AML-193 (cell line): ENCODE measurements at regions not wholly inside any gene's neighbourhood (a gene's known extent, or its start where the extent isn't known, plus 50 kb on each side); places are given as distances from the start of the nearest gene placed in this dataset.

Source experiments
- DNase-seq, 2 experiments: peaks; one replicate each; lab custom pipeline; 2025; lab: John Stamatoyannopoulos, UW

DNA sequence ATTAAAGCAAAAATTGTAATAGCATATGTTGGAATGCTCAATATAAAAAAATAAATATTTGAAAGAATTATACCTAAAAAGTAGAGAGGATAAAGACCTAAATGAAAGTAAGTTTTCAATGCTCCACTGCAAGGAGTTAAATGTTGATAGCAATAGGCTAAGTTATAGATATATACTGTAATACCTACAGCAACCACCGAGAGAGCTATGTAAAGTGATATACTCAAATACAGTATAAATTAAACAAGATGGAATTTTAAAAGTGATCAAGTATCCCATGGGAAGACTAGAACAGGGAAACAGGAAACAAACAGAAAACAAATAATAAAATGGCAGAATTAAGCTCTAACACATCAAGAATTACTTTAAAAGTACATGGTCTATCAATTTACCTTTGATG lies 73.9 kb downstream of the CASP3 start:
- DNase-seq: peak in 1 of 2 experiments; percentile 33

DNA sequence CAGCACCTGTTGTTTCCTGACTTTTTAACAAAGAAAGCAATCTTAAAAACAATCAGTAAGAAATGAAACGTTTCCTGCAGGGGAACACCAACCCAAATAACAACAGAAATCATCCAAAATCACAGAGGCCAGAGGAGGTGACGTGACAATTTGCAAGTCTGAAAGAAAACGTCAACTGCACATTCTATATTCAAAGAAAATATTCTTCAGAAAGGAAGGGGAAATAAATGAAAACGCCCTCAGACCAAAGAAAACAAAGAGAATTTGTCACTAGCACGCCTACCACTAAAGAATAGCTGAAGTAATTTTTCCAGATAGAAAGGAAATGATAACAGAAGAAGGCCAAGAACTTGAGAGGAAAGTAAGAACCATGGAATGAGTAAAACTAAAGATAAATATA lies 74.4 kb downstream of the CASP3 start:
- no peak for DNase-seq

DNA sequence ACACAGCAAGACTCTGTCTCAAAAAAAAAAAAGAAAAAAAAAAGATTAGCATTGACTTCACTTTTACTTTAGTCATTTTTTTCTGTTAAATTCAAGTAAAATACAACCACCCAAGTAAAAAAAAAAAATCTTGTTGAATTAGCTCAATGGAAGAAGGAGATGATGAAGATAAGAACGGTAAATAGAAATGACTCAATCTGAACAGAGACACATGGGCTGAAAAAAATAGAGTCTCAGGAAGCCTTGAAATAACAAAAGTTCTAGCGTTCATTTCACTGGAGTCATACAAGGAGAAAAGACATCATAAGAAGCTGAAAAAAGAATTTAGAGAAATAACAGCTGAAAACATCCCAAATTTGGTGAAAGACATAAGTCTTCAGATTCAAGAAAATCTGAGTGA lies 75.5 kb downstream of the CASP3 start:
- no peak for DNase-seq

DNA sequence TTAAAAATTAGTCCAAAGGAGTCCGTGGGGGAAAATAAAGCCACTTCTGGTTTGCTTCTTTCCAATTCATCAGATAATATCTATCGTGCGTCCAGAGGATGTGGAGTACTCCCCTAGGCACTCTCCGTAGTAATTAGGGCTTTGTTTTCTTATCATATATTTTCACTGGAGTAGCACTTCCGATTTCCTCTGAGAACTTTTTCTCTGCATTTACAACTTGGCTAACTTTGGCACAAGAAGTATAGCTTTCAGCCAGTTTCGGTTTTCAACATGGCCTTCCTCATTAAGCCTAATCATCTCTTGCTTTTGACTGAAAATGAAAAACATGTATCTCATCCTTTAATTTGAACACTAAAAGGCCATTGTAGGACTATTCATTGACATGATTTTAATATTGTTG lies 80.5 kb downstream of the CASP3 start:
- DNase-seq: no peak

DNA sequence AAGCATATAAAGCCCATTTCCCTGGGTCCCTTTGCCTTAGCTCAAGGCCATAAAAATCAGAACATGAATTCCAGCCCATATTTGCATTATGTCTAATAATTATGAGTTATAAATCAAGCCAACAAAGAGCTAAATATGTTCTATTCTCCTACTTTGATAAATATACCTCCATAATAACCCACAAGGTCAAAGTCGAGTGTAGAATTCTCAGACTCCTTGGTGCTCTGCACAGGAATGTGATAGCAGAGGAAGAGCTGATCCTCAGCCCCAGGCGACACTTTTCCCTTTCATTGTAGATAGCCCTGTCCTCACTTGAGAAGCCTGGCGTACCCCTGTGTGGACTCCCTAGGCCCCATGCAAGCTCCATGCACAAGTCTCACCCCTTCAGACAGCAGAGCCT lies 85.6 kb downstream of the CASP3 start:
- DNase-seq: no peak

DNA sequence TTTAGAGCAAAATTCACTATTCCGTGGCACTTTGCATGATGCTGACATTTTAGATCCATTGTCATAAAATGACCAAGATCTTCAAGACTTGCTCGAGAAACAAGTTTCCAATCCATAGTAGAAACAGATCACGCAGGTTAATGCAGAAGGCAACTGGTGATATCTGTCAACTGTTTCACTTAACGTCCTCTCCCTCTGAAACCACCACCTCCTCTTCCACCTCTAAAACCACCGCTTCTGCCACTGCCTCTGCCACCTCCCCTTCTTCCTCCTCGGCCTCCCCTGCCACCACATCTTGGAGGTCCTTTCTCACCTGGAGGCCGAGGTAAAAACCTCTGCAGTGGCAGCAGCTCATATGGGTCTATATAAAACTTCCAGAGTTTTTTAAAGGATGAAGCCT lies 84.6 kb upstream of the IRF2 start:
- DNase-seq: no peak

- DNase-seq: no peak
Observed at GRCh38 chr4:184553891-184554290, 79.5 kb upstream of the IRF2 start.

DNA sequence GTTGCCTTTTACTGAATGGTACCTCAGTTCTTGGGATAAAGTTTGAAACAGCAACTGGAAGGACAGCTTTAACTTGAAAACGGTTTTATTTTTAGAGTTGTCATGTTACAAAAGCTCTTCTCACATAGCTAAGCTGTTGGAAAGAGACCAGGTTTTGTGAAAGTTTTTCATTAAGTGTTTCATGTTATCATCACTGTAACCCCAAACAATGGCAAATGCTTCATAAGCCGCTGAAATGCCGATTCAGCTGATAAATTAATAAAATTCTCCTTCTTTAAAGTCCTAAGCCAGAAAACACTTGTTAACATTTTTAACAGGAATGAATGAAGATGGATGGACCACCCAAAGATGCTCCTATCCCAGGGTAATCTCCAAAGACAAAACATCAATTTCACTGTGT lies 76.1 kb upstream of the IRF2 start:
- DNase-seq: no peak

DNA sequence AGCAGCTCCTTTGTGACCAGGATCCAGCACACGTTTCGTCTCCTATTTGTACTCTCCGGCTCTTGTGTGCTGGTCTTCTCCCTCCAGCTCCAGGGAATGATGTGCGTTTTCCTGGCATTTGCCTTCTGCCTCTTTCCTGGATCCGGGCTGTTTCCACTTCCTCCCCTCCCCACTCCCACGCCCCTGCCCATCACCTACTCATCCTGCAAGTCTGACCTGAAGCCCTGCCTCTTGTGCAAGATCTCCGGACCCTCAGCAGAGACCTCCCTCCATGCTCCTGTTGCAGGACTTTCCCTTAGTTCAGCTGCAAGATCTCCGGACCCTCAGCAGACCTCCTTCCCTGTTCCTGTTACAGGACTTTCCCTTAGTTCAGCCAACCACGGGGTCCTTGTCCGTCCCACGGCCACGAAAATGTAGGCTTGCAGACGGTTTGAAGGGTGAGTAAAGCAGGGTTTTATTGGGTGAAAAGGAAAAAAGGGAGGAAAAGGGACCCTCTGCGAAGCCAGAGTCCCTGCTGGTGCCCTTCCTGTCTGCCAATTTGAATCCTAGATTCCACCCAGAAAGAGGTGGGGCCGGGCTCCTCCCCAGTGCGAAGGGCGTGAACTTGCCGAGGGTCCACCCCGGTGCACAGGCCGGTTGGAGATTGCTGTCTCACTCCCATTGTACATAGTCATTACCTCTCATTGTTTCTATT lies 74.4 kb upstream of the IRF2 start:
- DNase-seq: no peak

DNA sequence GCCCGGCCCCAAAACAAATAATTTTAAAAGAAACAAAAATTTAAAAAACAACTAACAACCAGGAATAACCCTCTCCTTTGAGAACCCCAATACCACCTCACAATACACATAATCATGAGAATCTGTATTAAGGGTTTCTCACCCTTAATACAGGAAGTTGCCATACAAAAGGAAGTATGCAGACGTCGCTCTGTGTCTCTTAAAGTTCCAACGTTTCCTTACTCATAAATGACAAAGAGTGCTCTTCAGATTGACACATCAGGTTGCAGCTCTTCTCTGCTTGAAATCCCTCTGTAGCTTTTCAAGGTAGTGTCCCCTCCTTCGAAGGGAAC lies 73.9 kb upstream of the IRF2 start:
- no peak for DNase-seq

- no peak for DNase-seq
Observed at GRCh38 chr4:184544788-184545409, 70.5 kb upstream of the IRF2 start.

DNA sequence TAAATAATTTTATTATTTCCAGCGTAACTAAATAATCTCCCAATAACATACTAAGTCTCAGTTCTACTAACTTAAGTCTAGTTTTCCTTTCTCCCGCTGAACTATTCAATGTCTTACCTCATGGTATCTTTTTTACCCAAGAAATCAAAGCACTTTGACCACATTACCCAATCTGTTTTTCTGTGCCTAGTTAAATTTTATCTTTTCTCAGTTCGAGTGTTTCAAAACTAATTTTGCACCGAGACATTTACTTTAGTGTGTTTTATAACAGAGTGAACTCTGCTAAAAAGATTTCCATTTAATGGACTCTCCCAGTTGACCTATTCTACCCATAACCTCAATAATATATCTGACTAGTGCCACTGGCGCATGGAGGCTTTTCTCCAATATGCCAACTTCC lies 67.6 kb upstream of the IRF2 start:
- DNase-seq: no peak

- DNase-seq: no peak
Observed at GRCh38 chr4:184540307-184540706, 66.0 kb upstream of the IRF2 start.

DNA sequence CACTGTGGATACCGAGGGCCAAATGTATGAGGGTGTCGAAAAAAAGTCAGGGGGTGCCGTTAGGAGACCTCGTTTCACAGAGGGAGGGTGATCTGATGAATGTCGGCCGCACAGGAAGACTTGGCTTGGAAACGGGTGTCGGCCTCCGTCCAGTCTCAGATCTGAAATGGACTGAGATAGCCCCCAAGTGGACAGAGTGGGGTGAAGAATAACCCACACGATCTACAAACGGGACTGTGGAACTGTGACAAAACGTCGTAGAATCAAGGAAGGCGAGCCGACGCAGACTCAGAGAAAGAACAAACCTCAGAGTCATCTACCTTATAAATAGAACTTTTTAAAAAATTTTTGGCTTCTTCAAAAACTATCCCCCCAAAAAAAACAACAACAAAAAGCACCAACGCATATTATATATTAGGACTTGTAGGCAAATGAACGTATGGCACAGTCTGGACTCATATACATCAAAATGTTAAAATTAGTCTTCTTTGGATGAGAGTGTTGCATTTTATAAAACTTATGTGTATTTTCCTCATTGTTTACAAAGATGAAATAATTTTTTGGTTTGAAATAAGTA lies 63.8 kb upstream of the IRF2 start:
- peak; percentile 84 to 85 for DNase-seq

DNA sequence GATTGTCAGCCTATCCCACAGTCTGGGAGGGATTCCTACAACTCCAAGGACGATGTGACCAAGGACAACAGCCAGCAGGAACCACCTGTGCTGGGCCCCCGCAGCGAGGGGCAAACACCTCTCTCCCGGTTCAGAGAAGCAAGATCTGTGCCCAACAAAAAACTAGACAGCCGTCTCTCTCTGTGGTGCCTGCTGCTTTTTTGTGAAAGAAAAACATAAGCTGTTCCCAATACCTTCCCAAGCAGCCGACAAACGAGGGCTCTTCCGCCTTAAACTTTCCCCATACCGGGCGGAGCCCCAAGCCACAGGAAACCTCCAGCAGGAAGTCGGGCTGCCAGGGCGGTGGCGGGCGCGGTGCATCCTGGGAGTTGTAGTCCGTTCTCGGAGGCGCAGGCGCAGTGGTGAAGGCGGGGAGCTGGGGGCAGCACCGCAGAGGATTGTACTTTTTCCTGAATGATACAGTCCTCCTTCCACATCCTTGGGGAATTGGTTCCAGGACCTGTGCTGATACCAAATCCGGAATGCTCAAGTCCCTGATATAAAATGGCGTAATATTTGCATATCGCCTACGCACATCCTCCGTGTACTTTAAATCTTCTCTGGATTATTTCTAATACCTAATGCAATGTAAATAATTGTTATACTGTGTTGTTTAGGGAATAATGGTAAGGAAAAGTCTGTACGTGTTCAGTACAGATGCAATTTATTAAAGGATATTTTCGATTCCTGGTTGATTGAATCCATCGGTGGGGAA lies 63.1 kb upstream of the IRF2 start:
- peak; percentile 83 to 89 for DNase-seq

GRCh38 chr4:184536881-184537248 lies 62.5 kb upstream of the IRF2 start:
- no peak for DNase-seq

GRCh38 chr4:184536065-184536880 lies 61.9 kb upstream of the IRF2 start:
- no peak for DNase-seq

GRCh38 chr4:184534511-184535391 lies 60.4 kb upstream of the IRF2 start:
- DNase-seq: peak; percentile 49 to 55

DNA sequence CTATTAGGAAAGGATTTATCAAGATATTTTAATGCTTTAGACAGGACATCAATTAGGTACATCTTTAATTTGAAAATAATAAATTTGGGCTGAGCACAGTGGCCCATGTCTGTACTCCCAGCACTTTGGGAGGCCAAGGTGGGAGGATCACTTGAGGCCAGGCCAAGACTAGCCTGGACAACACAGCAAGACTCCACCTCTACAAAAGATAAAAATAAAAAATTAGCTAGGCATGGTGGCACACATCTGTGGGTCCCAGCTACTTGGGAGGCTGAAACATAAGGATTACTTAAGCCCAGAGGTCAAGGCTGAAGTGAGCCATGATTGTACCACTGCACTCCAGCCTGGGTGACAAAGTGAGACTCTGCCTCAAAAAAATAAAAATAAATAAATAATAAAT lies 59.6 kb upstream of the IRF2 start:
- no peak for DNase-seq

- DNase-seq: no peak
Observed at GRCh38 chr4:184531008-184531407, 56.7 kb upstream of the IRF2 start.

DNA sequence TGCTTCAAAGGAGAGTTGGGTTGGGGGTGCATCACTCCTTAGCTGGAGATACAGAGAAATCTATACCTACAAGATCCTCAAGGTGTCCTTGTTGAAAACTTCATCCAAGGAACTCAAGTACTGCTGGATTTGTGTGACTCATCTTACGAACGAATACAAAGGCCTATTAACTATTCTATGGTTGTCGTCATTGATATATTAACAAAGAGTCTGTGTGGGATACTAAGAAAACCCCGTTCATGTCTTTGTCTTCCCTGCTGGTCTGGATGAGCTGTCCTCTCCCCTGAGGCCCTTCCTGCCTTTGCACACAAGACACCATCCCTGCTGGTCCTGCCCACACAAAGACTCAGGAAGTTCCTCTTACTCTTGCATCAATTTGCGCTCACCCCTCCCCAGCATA lies 54.9 kb upstream of the IRF2 start:
- peak; percentile 40 to 42 for DNase-seq
